Activated CD4-positive, alpha-beta T cell treated with anti-CD3 and anti-CD28 coated beads, Interleukin-2, Interleukin-6, amounts not matched to agents 100 ng/mL and 50 ng/mL, durations not matched to agents 16 hours and 8 hours (primary cell): ENCODE measurements at regions not wholly inside any gene's neighbourhood (a gene's known extent, or its start where the extent isn't known, plus 50 kb on each side); places are given as distances from the start of the nearest gene placed in this dataset.

ENCODE experiments used
- DNase-seq: peaks from one replicate; pipeline ENCODE4 v3.0.0-alpha.2; 2020

DNA sequence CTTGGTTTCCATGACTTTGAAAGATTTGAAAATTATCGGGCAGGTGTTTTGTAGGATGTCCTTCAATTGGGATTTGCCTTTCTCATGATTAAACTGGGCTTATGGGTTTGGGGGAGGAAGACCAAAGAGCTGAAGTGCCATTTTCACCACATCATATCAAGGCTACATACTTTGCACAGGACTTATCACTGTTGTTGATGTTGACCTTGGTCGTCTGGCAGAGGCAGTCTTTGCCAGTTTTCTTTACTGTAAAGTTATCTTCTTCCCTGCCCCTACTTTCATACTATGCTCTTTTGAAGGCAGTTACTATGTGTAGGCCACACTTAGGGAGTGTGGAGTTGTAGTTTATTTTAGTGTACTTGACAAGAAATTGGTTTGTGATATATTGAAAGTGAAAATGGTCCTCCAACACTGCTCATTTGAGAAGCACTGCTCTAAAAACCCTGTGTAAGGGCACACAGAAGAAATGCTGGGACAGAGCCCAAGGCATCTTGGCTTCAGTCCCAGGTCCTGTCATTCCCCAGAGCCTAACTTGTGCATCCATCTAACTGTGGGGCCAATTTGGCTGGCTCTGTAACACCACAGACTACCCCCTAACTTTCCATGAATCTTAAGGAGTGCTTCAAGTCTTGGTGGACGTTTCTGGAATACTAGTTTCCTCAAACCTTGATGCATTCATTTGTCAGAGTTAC lies 384.9 kb downstream of the KCNRG start:
- no peak for DNase-seq

DNA sequence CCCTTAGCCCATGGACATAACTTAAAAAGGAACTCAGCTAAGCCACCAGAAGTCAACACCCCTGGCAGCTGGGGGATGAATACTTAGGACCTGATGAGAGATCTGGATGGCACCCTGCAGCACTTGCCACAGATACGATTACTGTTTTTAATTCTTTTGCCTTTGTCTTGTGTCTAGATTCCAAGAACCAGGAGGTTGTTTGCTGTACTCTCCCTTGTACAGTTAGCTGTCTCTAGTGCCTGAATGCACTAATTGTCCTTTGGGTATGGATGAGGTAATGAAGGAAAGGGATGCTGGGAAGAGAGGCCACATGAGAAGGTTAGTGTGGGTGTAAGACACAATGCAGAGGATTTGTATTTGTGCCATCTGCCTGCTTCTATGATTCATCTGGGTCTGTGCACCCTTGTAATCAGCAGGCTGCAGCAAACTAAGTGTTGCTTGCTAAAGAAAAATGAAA lies 385.8 kb downstream of the KCNRG start:
- no peak for DNase-seq

DNA sequence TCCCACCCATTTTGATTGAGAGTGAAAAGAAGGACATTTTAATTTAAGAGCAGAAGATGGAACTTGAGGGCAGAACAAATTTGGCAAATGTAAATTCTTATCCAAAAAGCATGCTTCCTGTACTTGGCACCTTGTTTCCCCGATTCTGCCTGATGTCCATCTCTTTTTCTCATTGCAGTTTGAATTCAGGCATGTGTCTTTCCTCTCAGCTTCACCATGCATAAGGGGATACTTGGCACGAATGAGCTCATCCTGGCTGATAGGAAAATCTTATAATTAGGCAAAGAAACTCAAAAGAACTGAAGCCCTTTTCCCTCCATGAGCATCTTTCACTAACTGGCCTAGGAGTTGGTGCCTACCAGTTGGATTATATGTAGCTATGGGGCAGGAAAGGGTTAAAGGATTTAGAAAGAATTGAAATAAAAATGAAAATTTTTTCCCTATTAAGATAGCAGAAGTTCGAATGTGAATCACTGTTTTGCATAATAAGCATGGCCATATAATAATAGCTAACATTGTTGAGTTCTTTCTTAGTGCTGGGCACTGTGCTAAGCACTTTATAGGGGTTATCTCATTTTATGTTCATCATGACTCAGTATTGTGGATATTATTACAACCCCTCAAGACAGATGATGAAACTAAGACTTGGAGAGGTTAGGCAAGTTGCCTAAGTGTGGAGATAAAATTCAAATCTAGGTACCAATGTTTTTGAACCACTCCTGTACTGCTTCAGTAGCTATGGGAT lies 386.6 kb downstream of the KCNRG start:
- no peak for DNase-seq

DNA sequence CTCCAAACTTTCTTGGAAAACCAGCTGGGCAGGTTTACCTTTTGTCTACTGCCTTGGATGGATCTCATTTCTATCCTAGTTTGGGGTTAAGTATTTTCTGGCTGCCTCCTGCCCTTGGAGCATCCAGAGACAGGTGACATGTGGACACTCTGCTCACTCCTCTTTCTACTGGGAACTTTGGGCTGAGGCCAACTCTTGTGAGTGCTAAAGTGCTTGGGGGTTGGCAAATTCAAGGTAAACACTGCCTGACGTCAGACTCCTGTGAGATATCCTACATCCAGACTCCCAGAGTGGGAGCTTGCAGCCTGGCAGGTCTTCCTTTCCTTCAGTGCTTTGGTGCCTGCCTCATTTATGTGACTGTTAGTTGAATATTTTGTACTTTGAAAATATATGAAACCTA lies 388.1 kb downstream of the KCNRG start:
- DNase-seq = no peak

DNA sequence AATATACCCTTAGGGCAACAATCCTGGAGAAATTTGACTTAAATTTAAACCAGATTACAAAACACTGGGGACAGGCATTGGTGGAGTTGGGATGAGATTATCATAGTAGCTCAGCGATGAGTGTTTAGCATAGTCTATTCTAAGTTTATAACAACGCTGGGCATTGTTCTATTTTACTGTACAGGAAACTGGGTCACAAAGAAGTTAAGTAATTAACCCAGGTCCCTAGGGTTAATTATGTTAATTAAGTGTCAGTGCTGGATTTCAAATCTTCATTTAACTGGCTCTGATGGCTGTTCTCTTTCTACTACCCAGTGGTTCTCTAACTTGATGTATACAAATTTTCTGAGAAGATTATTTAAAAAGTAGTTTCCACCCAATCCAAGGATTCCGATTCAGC lies 388.9 kb downstream of the KCNRG start:
- no peak for DNase-seq

DNA sequence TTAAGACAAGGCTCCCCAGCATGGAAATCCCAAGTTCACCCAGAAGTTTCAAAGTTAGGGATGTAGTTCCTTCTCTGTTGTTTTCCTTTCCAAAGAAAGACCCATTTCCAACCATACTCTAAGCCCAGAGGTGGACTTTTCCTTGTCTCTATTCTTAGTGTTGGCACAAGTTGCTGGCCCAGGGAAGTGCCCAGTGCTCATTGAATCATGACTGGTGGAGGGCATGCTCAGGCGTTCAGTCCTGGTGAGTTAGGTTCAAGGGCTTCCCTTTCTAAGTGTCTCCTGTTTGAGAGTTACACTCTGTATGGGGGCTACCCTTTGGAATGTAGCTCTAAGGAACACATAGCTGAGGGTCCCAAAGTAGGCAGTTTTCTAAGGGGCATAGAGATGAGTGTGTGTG lies 389.5 kb downstream of the KCNRG start:
- DNase-seq = no peak

DNA sequence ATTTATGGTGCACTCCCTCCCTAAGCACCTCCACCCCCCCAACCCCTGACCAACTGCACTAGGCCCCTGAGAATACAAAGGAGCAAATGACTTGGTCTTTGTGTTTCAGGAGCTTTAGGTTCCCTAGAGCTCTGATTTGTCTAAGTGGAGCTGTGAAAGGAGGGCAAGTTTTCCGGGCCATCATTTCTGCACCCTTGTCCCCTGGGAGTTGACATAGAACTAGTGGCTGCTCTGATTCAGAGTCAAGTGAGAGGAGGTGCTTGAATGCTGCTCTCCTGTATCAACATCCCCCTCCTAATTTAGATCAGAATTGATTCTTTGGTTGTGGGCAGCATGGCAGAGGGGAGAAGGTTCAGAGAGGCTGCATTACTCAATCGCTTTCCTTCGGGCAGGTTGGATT lies 391.6 kb downstream of the KCNRG start:
- DNase-seq = no peak

DNA sequence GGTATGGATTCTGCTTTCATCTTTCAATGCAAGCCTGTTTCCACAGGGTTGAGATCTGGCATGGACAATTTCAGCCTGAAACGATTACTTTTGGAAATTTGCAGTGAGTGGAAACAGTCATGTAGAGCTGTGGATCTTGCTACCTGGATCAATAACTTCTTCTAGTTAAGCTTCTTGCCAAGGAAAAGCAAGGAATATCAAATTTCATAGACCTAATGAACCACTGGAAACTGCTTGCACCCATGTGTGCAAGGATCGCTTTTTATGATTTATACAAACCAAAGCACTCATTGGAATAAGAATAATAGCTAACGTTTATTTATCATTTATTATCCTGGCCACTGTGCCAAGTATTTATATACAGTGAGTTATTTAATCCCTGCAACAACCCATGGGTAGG lies 392.8 kb downstream of the KCNRG start:
- no peak for DNase-seq

DNA sequence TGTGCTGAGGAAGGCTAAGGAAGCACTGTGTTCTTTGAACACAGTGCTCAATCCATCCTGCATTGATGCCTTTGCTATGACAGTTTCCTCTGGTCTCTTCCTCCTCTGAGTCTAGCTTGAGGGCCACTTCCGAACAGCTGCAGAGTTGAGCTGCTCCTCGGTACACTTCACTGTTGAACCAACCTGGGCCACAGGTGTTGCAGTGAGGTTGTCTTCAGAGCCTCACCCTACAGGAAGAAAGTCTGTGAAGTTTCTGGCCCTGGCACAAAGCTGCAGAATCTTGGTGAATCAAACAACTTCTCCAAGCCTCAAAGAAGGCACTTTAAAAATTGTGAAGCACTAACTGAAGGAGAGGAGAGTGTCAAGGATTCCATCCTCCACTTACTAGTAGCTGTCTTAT lies 394.0 kb downstream of the KCNRG start:
- no peak for DNase-seq

DNA sequence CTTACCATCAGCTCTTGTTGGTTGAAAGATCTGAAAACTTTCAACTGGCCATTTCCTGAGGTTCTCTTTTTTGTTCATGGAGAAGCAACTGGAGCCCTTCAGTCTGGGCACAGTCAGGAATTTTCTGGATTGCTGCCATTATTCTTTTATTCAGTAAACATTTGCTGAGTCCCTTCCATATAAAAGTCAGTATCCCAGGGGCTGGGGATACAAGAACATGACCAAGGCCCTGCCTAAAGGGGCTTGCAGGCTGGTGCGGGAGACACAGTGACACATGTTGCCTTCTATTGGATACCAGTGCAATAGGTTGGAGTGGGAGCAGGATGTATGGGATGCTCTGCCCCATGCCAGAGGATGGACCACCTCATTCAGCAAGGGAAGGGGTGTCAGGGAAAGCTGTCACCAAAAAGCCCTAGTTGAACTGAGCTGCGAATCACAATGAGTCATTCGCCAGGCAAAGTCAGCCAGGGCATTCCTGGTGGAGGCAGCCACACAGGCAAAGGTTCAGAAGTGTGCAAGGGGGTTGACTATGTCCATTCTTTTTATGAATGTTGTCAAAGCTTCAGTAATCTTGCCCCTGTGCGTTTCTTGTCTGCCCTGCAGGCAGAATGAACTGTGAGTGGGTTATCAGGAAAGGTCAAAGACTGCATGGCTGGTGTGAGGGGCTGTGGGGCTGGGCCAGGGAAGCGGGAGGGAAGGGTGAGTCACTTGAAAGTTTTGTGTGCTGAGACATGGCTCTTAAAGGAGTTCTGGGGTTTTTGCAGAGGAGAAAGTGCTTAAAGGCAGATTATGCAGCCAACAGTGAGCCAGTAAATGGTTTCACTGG lies 395.9 kb downstream of the KCNRG start:
- no peak for DNase-seq

DNA sequence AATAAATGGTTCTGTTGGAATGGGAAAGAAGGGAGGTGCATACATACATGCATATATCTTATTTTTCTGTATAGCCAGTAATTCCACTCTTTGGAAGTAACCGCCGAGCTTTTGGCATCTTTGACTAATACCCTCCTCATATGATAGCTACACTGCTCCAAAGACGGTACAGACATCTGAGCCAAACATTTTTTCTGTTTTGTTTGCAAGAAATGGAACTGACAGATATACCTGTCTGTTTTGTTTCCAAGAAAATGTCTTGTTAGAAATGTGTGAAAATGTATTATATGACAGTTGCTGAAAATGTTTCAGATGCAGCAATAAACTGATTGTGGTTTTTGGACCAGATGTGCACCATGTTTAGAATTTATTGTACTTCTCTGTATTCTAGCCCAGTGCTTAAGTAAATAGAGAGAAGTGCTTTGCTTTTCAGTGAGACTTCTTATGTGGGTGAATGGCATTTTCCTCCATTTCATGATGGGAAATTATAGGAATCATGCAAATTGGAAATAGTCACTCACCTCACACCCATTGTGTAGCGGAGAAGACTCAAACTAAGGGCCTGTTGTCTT lies 396.9 kb downstream of the KCNRG start:
- DNase-seq = no peak

DNA sequence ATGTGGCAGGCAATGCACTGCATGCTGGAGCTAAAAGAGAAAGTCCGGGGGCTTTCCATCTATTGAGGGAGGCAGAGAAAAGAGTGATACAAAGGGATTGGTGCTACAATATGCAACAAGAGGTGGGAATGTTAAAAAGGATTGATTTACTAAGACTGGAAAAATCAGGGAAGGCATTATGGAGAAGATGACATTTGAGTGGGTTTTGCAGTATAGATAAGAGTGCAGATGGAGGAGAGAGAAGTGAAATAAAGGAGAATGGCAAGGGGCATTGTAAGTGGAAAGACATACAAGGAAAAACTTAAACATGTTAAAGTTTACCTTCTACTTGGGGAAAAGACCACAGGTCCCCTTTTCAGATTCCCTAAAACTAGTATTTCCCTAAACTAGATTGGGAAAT lies 399.4 kb downstream of the KCNRG start:
- DNase-seq = no peak

DNA sequence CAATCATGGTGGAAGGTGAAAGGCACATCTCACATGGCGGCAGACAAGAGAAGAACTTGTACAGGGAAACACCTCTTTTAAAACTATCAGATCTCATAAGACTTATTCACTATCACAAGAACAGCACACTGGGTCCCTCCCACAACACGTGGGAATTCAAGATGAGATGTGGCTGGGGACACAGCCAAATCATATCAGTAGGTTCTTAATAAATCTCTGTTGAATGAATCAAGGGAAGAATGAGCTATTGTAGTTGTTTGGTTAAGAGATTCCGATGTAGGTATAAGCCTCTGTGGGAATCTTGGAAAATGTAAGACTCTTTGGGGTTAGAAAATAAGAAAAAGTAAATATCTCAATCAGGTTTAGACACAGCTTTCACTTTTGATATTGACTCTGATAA lies 400.2 kb downstream of the KCNRG start:
- DNase-seq = no peak

DNA sequence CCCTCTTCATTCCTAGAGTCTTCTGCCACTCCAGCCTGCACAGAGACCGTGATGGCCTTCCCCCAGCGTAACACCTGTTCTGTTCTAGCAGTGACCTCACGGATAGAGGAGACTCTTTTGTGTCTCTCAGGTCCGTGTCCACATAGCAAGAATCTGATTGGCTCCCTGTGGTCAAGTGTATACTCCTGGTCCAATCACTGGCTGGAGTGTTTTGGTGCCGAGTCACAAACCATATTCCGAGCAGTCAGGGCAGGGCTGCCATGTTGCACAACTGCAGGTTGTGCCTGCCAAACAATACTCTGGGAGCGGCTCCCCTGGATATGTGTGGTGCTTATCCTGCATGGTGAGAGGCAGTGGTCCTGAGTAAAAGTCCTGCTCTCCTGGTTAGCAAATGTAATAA lies 402.4 kb downstream of the KCNRG start:
- DNase-seq = no peak

DNA sequence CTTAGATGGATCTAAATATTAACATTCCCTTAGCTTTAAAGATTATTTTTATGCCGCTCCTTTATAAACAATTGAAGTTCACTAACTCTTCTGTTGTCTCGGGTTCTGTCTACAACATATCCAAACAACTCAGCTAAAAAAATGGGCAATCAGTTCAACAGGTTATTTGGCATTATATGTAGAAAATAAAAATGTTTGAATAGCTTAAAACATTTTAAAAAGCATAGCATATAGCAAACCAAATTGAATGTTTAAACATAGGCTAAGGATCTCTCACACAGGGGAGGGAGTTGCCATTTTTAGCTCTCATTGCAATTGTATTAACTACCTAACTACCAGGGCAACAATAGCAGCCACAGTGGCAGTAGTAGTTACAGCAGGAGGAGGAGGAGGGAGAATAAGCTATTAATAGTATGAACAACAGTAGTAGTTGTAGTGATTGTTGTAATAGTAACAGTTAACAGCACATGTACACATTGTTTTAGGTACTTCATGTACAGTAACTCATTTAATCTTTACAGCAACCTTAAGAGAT lies 404.2 kb downstream of the KCNRG start:
- no peak for DNase-seq

DNA sequence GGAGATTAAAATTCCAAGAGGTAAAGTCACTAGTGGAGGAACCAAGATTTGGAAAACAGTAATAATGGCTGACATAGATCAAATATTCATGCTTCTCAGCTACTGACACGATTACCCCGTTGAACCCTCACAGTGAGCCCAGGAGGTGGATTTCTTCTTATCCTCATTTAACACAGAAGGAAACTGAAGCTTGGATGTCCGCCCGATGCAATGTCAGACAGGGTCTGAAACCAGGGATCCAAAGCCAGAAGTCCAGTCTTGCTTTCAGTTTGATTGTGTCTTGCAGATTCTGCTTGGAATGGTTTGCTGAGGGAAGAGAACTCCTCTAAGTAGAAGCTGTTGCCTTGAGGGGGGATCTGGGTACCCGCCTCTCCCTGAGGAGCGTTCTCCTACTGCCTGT lies 404.7 kb downstream of the KCNRG start:
- DNase-seq = no peak

DNA sequence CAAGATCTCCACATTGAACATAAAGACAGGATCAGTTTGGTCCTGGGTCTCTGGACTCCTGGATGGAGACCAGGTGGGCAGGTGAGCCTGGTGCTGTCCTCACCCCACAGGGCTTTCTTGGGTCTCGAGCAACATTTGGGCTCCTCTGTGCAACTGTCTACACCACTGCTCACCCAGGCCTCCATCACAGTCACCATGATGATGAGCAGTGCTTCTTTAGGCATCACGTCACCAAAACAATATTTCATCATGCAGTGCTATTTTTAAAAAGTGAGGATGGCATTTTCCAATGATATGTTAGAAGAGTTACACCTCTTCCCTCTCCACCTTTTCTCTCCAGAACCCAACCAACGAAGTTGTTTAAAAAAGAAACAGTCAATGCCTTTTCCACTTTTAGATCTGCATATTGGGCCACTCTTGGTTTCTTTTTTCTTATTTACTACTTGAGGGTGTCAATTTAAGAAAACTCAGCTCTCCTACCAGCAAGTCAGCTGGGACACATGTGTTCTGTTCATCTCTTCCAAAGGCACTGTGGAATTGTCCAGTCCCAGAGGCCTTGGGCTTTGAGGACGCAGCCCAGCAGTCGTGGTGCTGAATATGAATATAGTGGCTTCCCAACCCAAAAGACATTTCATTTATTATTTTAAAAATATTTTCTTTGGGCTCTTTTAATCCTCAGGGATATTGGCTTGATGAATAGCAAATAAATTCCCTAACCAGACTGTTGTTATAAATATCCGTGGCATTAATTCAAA lies 405.7 kb downstream of the KCNRG start:
- no peak for DNase-seq

DNA sequence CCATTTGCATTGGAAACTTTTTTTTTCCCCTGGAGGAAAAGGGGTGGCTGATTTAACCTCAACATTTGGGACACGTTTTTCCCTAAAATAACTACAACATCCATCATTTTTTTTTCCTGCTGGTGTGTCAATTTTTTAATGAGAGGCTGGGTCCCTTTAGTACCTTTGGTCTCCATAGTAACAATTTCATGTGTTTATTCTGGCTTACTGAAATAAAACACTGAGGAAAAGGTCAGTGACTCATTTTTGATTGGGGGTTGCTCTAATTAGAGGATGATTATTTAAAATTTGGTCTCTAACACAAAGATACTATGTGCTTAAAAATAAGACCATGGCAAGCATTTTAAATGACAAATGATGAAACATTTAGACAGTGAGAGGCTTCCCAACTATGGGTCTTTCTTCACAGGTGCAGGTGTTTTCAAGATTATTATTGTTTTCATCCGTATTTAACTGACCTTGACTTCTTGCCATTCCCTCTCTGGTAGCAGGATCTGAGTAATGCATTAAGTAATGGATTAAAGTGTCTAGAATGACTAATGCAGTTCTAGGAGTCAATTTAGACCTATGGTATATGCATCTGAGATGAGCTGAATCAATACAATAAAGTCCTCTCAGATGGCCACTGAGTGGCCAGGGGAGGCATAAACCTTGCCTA lies 406.4 kb downstream of the KCNRG start:
- DNase-seq = no peak

DNA sequence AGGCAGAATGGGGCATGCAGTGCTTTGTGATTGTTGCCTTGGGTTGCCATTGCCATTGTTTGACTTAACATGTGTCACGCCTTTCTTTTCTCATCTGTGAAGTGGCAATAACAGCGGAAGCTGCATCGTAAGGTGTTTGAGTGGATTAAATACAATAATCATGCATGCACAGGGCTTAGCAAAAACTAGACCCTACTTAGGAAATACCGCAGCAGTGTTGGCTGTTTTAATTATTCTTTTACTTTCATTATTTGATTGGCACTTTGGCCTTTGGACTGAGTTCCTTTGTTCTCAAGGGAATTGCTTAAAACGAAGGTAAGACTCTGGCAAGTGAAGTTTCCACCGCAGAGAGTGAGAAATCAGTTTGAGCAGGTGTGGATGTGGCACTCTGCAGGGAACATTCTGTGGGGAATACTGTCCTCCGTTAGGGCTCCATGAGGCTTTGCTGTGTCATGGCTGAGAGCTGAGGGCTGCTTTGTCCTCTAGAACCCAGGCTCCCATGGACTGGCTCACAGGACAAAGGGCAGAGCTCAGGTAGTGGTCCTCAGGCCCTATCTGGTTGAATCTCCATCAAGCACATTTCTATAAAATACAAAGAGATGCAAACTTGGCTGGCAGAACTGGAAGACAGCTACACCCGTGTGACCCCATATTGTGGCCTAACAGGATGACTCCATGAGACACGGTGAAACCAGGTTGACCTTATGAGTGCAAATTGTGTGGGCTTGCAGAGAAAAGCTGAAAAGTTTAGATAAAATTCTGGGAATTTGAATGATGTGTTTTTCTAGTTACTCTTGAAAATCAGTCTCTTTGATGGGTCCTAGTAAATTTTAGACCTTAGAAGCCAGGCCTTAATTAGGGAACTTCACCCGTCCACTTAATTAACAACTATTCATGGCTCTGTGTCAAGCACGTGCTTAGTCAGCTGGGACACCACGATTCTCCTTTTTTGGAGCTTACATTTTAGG lies 407.2 kb downstream of the KCNRG start:
- DNase-seq = no peak

DNA sequence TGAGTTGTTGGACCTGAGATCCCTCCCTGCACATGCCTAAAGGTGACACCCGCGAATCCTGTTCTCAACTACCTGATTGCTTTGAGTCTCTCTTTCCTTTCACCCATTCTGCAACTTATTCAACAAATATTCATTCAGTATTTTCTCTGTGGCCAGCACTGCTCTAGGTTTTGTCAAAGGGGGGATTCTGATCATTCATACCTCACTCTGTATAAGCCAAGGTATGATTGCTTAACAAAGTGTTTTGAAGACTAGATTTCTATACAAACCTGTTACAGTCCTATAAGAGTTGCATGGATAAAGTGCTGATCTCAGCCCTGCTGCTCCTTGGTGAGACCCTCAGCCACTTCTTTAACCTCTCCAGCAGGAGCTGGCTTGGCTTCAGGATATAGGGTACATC lies 409.7 kb downstream of the KCNRG start:
- no peak for DNase-seq

DNA sequence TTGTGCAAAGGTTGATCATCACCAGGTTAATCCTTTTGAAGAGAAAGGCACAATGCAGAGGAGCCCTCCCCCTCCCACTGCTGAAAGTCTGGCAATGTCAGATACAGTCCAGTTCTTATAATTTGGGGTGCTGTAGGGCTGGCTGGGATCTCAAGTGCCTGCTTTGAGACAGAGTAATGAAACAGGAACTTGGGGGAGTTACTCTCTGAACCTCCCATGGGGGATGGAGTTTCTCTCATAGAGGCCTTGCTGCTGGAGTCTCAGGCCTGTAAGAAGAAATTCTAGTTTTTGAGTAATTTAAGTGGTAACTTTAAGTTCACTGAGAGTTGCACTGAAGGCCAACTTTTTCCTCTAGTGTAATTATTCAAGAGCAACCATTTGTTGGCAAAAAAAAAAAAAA lies 410.5 kb downstream of the KCNRG start:
- no peak for DNase-seq
